GM23248 (cell line): ENCODE measurements at regions not wholly inside any gene's neighbourhood (a gene's known extent, or its start where the extent isn't known, plus 50 kb on each side); places are given as distances from the start of the nearest gene placed in this dataset.

Source experiments
- EZH2 ChIP-seq: fragments of 200-600 bp; sonication (generic); IDR thresholded peaks from 2 replicates; pipeline ENCODE4 v1.6.1; 2018; ENCODE audit warnings: antibody characterized with exemption, mild to moderate bottlenecking; ENCODE audit not compliant: insufficient read depth, poor library complexity, severe bottlenecking
- EZH2phosphoT487 ChIP-seq: fragments of 200-600 bp; sonication (generic); IDR thresholded peaks from 2 replicates; pipeline ENCODE4 v1.6.1; 2018; ENCODE audit warnings: antibody characterized with exemption, moderate library complexity, mild to moderate bottlenecking, low read depth; ENCODE audit not compliant: insufficient read depth

- TF ChIP-seq EZH2 (no peak), EZH2phosphoT487 (no peak)
These were observed 401.2 kb upstream of the HTR1E start for GRCh38 chr6:86536121-86536520.
